ENCODE measurements at regions not wholly inside any gene's neighbourhood (a gene's known extent, or its start where the extent isn't known, plus 50 kb on each side); places are given as distances from the start of the nearest gene placed in this dataset.

- no peak for TF ChIP-seq EZH2 (IDR thresholded peaks at IDR 0.05; ENCODE audit: insufficient read depth, poor library complexity, severe bottlenecking)
- no peak for TF ChIP-seq EZH2phosphoT487 (IDR thresholded peaks at IDR 0.05; ENCODE audit: insufficient read depth, low read depth)
These were observed 329.1 kb upstream of the ROBO1 start for GRCh38 chr3:80096909-80097308.
